ENCODE measurements at regions not wholly inside any gene's neighbourhood (a gene's known extent, or its start where the extent isn't known, plus 50 kb on each side); places are given as distances from the start of the nearest gene placed in this dataset.

DNA sequence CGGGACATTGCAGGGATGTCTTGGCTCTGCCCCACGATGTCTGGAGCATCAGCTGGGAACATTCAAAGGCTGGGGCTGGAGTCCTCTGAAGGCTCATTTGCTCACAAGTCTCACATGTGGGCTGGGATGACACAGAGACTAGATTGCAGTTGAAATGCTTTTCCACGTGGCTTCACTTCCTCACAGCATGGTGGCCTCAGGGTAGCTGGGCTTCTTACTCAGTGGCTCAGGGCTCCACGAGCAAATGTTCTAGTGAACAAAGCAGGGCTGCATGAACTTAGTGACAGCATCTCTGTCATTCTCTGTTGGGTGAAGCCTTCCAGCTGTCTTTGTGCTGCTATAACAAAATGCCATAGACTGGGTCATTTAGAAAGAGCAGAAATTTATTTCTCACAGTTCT is 247.0 kb upstream of the POU3F1 start:
- TF ChIP-seq, protein P1, sequence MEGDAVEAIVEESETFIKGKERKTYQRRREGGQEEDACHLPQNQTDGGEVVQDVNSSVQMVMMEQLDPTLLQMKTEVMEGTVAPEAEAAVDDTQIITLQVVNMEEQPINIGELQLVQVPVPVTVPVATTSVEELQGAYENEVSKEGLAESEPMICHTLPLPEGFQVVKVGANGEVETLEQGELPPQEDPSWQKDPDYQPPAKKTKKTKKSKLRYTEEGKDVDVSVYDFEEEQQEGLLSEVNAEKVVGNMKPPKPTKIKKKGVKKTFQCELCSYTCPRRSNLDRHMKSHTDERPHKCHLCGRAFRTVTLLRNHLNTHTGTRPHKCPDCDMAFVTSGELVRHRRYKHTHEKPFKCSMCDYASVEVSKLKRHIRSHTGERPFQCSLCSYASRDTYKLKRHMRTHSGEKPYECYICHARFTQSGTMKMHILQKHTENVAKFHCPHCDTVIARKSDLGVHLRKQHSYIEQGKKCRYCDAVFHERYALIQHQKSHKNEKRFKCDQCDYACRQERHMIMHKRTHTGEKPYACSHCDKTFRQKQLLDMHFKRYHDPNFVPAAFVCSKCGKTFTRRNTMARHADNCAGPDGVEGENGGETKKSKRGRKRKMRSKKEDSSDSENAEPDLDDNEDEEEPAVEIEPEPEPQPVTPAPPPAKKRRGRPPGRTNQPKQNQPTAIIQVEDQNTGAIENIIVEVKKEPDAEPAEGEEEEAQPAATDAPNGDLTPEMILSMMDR (IDR thresholded peaks at IDR 0.05; ENCODE audit: low read depth, low read length, missing input control), result no peak
- TF ChIP-seq SP1 (IDR thresholded peaks at IDR 0.05) (no peak), MAX (IDR thresholded peaks at IDR 0.05) (no peak), RAD21 (IDR thresholded peaks at IDR 0.05) (no peak), REST (IDR thresholded peaks at IDR 0.05) (no peak), TAF1 (conservative IDR thresholded peaks at IDR 0.05) (no peak)

All from liver (tissue), 3 donors.